Forelimb muscle (tissue), 1 donor: ENCODE measurements at regions not wholly inside any gene's neighbourhood (a gene's known extent, or its start where the extent isn't known, plus 50 kb on each side); places are given as distances from the start of the nearest gene placed in this dataset.
"Not testable (repeated sequence)": the region's sequence is repeated elsewhere in the genome, so short reads cannot be mapped to it uniquely, and the experiment has no call there.

Experiments
- DNase-seq: peaks from one replicate; pipeline ENCODE4 v3.0.0-alpha.2; 2013; ENCODE audit warnings: low read depth

DNA sequence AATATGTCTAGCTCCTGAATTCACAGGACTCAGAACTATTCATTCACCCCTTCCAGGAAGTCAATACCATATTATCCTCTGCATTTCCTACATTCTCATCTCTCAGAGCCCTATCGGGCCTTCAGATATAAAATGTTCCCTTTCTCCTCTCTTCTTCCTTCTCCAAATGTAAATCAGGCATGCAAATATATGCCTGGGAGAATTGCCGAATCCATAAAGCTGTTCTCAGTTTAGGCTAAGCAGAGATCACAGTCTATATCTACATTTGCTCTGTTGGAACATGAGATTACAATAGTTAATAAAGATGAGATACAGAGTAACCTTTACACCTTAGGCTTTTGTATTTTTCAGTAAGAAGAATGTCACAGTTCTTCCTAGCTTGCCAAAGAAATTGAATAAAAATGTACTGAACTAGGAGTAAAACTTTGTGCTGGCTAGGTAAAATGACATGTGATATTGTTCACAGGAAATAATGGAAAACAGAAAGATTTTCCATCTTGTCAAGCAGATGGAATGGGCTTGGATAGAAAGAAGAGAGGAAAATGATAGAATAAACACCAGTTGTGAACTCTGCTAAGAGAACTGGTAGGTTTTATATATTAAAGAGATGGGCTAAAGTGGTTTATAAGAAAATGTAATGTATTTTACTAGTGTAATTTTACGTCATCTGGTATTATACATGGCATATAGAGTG lies 161.5 kb downstream of the NRIP1 start:
- no peak for DNase-seq

DNA sequence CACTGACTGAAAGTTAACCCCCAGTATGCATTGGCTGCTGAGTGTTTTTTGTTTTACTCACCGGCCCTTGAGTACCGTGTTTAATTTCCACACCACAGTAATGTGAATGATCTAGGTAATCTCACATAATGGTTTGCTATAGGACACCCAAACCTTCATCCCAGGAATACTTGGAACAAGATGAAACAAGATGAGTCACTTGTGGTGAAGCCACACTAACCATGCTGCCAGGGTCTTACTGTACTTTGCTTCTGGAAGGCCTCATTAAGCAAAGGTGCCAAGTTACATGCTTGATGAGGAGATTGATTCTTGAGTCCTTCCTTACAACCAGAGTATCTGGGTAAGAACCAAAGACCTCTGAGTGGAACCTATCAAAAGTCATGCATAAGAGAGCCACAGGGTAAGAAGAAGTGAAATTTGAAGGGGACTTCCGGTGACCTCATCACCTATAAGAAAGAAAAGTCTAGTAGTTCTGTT lies 163.3 kb downstream of the NRIP1 start:
- no peak for DNase-seq

- DNase-seq: no peak
Measured at GRCh38 chr21:14900611-14901010, 164.2 kb downstream of the NRIP1 start.

- DNase-seq: no peak
Measured at GRCh38 chr21:14900058-14900457, 164.7 kb downstream of the NRIP1 start.

- DNase-seq: no peak
Measured at GRCh38 chr21:14895792-14896191, 169.0 kb downstream of the NRIP1 start.

GRCh38 chr21:14890141-14890540 lies 174.7 kb downstream of the NRIP1 start:
- DNase-seq: no peak

DNA sequence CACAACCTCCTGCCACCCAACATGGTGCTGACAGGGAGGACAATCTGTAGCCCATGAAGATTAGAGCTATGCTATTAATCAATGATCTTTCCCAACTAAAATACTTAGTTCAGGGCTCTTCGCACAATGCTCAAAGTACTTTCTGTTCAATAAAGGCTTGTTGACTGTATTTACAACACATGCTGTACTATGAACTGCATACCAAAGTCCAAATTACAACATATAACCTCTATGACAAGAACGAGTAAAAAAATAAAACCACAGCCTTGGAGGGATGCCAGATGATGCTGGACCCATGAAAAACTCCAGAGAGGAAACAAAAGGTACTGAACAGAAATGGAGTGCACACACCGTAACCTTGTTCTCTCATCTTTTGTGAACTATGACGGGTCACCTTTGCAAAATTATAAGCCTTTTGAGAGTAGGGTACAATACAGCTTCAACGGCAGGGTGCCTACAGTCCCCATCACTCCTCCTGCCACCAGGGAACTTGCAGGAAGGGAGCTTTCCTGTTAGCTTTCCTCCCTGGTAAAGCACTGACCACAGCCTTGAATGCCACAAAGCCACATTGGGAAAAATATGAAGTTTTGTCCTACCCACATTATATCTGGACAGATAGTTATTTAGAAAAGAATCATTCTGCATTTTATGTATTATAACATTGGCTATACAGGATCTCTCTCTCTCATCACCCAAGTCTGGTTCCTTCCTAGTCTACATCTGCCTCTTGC lies 175.6 kb downstream of the NRIP1 start:
- DNase-seq: no peak

DNA sequence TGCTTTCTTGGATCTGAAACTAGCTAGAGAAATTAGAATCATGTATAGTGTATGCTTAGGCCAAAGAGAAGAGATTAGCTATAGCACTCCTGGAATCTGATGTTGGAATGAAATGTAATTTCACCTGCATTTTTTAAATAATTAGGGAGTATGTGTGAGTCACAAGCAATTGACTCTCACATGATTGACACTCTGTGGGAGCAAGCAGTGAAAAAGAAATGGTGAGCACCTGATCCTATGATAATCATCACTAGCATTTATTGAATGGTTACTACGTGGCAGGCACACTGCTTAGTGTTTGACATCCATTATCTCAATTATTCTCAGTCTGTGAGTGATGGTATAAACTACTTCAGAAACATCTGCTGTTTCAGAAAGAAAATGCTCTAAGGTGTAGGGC lies 176.6 kb downstream of the NRIP1 start:
- DNase-seq: no peak

DNA sequence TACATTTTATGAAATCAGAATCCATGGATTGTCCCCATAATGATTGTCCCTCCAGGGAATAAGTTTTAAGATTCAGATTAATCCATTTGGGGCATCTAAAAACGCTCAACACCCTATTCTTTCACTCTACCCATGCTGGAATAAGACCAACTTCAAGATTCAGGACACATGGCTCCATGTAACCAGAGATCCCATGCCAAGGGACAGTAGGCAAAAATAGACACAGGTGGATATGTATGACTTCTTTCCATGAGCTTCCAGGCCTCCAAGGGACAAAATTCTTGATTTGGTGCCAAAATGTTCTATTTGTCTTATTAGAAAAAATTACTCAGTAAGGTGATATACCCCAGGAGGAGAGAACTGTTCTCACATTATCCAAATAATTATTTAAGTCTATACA lies 178.8 kb downstream of the NRIP1 start:
- no peak for DNase-seq

DNA sequence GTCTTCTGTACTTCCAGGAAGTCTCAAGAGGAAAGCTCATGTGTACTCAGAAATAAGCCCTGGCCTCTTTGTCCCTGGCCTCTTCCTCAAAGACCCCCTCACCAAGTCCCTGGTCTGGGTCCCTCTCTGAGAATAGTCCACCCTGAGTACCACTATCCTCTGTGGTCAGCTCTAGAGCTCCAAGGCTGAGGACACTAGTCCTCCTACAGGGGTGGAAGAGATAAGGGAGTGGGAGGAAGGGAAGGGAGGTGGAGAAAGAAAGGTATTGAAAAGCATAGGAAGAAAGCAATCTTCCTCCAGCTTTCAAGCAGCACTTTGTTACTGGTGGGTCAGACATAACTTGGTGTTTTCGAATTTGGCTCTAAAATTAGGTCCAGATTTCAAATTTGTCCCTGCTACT lies 181.4 kb downstream of the NRIP1 start:
- no peak for DNase-seq

GRCh38 chr21:14882545-14882944 lies 182.3 kb downstream of the NRIP1 start:
- not testable (repeated sequence) for DNase-seq

DNA sequence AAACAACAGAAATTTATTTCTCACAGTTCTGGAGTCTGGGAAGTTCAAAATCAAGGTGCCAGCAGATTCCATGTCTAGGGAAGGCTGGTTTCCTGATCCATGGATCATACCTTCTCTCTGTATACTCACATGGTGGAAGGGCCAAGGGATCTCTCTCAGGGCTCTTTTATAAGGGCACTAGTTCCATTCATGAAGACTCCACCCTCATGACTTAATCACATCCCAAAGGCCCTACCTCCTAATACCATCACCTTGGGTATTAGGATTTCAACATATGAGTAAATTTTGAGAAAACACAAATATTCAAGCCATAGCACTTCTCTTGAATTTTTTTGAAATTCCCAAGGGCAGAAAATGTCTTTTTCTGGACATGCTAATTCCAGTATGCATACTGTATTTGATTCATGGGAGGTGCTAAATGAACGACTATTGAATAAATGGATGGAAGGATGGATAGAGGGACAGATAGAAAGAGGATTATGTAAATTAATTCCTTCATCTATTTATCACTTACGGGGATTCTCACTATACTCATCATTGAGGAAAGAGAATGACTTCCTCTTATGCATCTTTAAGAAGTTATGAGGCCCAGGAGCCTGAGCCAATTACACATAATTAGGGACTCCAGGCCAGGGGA lies 182.8 kb downstream of the NRIP1 start:
- no peak for DNase-seq

GRCh38 chr21:14880922-14881321 lies 183.9 kb downstream of the NRIP1 start:
- DNase-seq: no peak

DNA sequence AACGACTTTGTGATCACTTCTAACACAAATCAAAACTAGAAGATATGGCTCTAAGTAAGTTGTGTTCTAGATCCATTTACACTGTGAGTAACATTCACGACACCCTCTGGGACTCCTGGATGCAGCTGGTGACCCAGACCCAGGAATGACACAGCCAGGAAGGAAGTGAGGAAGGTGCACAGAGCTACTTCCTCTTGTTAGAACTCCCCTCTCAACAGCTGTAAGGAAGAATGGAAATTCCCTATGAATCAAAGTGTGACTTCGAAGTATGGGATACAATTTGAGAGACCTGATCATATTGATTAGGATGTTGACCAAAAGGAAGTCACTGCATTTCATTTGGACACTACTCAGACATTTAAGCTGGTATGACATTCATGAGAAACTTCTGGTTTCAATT lies 185.3 kb downstream of the NRIP1 start:
- DNase-seq: no peak

- no peak for DNase-seq
Measured at GRCh38 chr21:14878971-14879370, 185.8 kb downstream of the NRIP1 start.

DNA sequence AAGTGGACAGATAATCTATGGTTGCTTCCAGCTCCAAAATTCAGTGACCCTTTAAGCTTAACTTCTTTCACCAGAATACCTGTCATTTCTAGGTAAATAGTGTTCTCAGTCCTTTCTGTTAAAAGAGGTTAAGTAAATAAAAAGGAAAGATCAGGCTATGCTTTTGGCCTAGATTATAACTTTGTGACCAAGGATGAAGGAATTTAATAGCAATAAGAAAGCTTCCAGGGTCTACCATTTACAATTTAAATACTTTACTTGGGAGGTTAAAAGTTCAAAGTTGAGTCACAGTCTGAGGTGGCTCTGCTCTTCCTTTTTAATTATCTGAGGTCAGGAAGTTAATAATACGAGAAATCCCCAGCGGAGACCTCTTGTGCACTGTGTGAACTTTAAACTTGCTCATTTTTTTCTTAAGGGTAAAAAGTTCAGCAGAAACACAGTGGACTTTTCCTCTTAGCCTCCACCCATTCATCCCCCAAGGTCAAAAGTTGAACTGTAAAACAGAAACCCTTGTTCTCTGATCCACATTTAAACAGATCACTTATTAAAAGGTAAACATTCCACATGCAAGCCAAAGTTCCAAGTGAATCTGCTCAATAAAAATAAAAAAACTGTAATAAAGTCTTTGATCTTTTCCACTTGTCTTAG lies 187.1 kb downstream of the NRIP1 start:
- DNase-seq: no peak

GRCh38 chr21:14876524-14876840 lies 188.3 kb downstream of the NRIP1 start:
- DNase-seq: no peak

GRCh38 chr21:14875704-14876523 lies 188.9 kb downstream of the NRIP1 start:
- no peak for DNase-seq

DNA sequence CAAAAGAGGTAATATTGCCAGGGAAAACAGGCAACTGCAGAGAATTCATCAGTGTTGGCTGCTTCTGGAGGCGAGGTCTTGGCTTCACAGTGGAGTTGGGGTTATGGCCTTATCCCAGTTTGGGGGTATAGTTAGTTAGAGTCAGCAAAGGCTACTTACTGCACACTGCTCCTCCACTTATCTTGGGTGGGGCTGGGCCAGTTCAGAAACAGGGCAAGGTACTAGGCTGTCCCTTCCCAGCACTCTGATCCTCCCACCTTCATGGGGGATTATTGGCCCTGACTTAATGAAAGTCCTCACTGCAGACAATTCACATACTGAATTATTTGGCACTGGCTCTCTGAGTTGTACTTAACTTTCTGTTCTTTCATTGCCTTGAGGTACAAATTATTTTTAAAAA lies 189.6 kb downstream of the NRIP1 start:
- no peak for DNase-seq

GRCh38 chr21:14874379-14874778 lies 190.4 kb downstream of the NRIP1 start:
- no peak for DNase-seq

DNA sequence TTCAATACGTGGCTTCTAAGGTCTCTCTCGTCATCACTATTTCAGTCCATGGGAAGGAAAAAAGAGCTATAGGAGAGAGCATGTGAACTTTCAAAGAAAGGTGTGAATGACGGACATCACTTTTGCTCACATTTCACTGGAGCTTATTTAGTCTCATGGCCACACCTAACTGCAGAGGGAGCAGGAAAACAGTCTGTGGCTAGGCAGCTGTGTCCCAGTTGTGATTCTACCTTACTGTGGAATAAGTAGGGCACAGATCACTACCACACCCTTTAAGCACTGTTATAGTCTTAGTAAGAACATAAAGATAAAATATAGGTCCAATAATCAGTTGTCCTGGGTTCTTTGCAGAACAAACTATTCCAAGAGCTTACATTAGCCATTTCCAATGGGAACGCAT lies 192.9 kb downstream of the NRIP1 start:
- DNase-seq: no peak

- no peak for DNase-seq
Measured at GRCh38 chr21:14870853-14871149, 194.0 kb downstream of the NRIP1 start.
